Mesendoderm (in vitro differentiated cells): ENCODE measurements at regions not wholly inside any gene's neighbourhood (a gene's known extent, or its start where the extent isn't known, plus 50 kb on each side); places are given as distances from the start of the nearest gene placed in this dataset.

Experiments used
- DNase-seq: peaks from one replicate; pipeline ENCODE4 v3.0.0; 2013
- H2AK5ac ChIP-seq: 2 replicates; pipeline ENCODE4 v1.6.1; 2013; ENCODE audit warnings: low read length, inconsistent platforms
- H2BK120ac ChIP-seq: 2 replicates; pipeline ENCODE4 v1.6.1; 2013; ENCODE audit warnings: low read depth, mild to moderate bottlenecking, low read length, moderate library complexity, mixed read lengths
- H2BK15ac ChIP-seq: replicated peaks from 2 replicates; pipeline ENCODE4 v1.6.1; 2013; ENCODE audit warnings: low read depth, mild to moderate bottlenecking, moderate library complexity
- H2BK5ac ChIP-seq: 2 replicates; pipeline ENCODE4 v1.6.1; 2013; ENCODE audit warnings: low read length, inconsistent platforms
- H3K18ac ChIP-seq: 2 replicates; pipeline ENCODE4 v1.6.1; 2013; ENCODE audit warnings: mild to moderate bottlenecking, low read length, mixed read lengths
- H3K23ac ChIP-seq: one replicate; pipeline ENCODE4 v1.6.1; 2013; ENCODE audit warnings: low read length
- H3K27ac ChIP-seq: 2 replicates; pipeline ENCODE4 v1.5.1; 2013; ENCODE audit warnings: low read depth, mild to moderate bottlenecking, inconsistent platforms, low read length, moderate library complexity
- H3K27me3 ChIP-seq: 2 replicates; pipeline ENCODE4 v1.6.1; 2013; ENCODE audit warnings: low read length, control low read depth, mild to moderate bottlenecking, inconsistent platforms; ENCODE audit not compliant: insufficient read depth, poor library complexity
- H3K36me3 ChIP-seq: 2 replicates; pipeline ENCODE4 v1.6.1; 2013; ENCODE audit warnings: low read length, inconsistent platforms; ENCODE audit not compliant: control insufficient read depth, insufficient read depth
- H3K4ac ChIP-seq: one replicate; pipeline ENCODE4 v1.6.1; 2013; ENCODE audit warnings: low read depth, mild to moderate bottlenecking, low read length, moderate library complexity
- H3K4me1 ChIP-seq: 2 replicates; pipeline ENCODE4 v1.6.1; 2013; ENCODE audit warnings: low read depth, low read length, inconsistent platforms; ENCODE audit not compliant: control insufficient read depth
- H3K4me2 ChIP-seq: 2 replicates; pipeline ENCODE4 v1.6.1; 2013; ENCODE audit warnings: low read length
- H3K4me3 ChIP-seq: 2 replicates; pipeline ENCODE4 v1.5.1; 2013; ENCODE audit warnings: mild to moderate bottlenecking, low read length
- H3K56ac ChIP-seq: one replicate; pipeline ENCODE4 v1.6.1; 2013; ENCODE audit warnings: low read length
- H3K79me1 ChIP-seq: 2 replicates; pipeline ENCODE4 v1.6.1; 2013; ENCODE audit warnings: low read length, inconsistent platforms
- H3K79me2 ChIP-seq: 2 replicates; pipeline ENCODE4 v1.6.1; 2013; ENCODE audit warnings: mild to moderate bottlenecking, low read length; ENCODE audit not compliant: control insufficient read depth, insufficient read depth
- H3K9ac ChIP-seq: 2 replicates; pipeline ENCODE4 v1.6.1; 2013; ENCODE audit warnings: low read length, inconsistent platforms
- H4K5ac ChIP-seq: one replicate; pipeline ENCODE4 v1.6.1; 2013; ENCODE audit warnings: low read length
- H4K8ac ChIP-seq: one replicate; pipeline ENCODE4 v1.6.1; 2013; ENCODE audit warnings: low read depth, mild to moderate bottlenecking, control low read depth, low read length, moderate library complexity
- WGBS: extraction: QIAGEN DNeasy Blood & Tissue Kit; methylation state at CpG from one replicate; pipeline ENCODE4 v1.1.7; 2013; ENCODE audit warnings: low lambda C conversion rate, missing lambda C conversion rate; ENCODE audit not compliant: insufficient coverage; ENCODE audit errors: extremely low coverage; 5-methylcytosine and 5-hydroxymethylcytosine counted together

DNA sequence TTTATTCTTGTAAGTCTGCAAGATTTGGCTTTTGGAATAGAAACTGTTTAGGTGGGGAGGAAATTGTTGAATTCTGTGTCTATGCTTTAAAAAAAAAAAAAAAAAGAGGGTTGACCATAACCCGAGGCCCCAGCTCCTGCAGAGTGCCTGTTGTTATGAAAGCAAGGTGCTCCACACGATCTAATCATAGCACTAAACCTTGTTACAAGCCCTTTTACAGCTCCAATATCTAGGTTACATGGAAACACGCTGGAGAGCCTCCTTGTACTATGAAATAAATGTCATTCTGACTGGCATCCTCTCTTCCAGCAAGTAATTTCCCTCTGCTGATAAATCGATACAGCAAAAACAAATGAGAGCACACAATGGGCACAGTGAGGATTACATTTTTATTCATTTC, 303.1 kb upstream of the SOX5 start:
- no peak overlapping the region for H3K4ac ChIP-seq
- no peak overlapping the region for H2BK120ac ChIP-seq
- no peak overlapping the region for H3K18ac ChIP-seq
- no peaks in the 10 kb centered on the region for H3K79me2 ChIP-seq
- H3K9ac ChIP-seq: no peak overlapping the region
- H3K4me3 ChIP-seq: no peak overlapping the region
- H3K4me2 ChIP-seq: no peak overlapping the region
- H3K27me3 ChIP-seq: no peaks in the 10 kb centered on the region
- H3K23ac ChIP-seq: no peak overlapping the region
- no peak overlapping the region for H3K56ac ChIP-seq
- no peak for DNase-seq
- no peaks in the 10 kb centered on the region for H3K36me3 ChIP-seq
- H3K4me1 ChIP-seq: peaks cover 2% of the 10 kb centered on the region
- no peak overlapping the region for H4K8ac ChIP-seq
- no CpG with 5 or more reads among the region's 4 CpGs for WGBS
- no peak overlapping the region for H4K5ac ChIP-seq
- no peak overlapping the region for H3K27ac ChIP-seq
- no peak overlapping the region for H2BK5ac ChIP-seq
- no peak overlapping the region for H2AK5ac ChIP-seq
- no peak overlapping the region for H2BK15ac ChIP-seq
- no peaks in the 10 kb centered on the region for H3K79me1 ChIP-seq

DNA sequence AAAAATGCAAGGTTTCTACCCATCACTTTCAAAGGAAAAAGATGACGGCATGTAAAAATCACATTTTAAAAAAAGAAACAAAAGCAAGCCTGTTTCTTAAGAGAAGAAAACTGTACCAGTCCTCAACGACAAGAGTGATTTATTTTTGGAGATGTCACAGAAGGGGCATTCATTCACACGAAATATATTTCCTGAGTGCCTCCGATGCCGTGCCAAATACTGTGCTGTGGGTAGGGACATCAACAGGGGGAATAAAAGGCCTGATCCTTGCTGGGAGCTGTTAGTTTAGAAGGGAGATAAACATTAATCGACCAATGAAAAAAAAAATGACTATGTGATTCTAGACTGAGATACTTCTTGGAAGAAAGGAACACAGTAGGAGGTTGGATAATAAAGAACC, 297.5 kb upstream of the SOX5 start:
- no CpG with 5 or more reads among the region's 6 CpGs for WGBS
- Histone ChIP-seq H2AK5ac (no peak overlapping the region), H3K4ac (no peak overlapping the region), H3K36me3 (no peaks in the 10 kb centered on the region), H3K23ac (no peak overlapping the region), H3K4me3 (no peak overlapping the region), H4K5ac (no peak overlapping the region), H2BK120ac (no peak overlapping the region), H3K18ac (no peak overlapping the region), H3K56ac (no peak overlapping the region), H2BK5ac (no peak overlapping the region), H3K27ac (no peak overlapping the region), H3K4me2 (no peak overlapping the region), H3K27me3 (no peaks in the 10 kb centered on the region), H3K79me2 (no peaks in the 10 kb centered on the region), H3K79me1 (no peaks in the 10 kb centered on the region), H3K4me1 (no peaks in the 10 kb centered on the region), H3K9ac (no peak overlapping the region), H4K8ac (no peak overlapping the region), H2BK15ac (no peak overlapping the region)
- no peak for DNase-seq

DNA sequence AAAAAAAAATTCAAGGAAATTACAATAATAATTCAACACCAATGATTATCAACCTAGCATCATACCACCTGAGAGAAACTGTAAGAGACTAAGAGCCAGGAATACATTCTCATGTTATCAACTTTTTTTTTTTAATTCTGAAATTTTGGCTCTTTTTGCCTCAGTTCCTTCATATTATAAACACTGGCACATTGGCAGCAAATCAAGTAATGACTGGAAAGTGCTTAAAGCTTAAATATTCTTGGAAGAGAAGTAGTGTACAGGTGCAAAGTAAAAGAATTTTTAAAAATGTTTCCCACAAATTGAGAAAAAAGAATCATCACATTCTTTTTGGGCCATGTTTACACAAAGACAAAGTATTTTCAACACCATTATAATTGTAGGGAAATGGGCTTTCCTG, 296.9 kb upstream of the SOX5 start:
- Histone ChIP-seq H4K8ac (no peak overlapping the region), H2BK5ac (no peak overlapping the region), H3K27ac (no peak overlapping the region), H4K5ac (no peak overlapping the region), H3K4me2 (no peak overlapping the region), H3K4me3 (no peak overlapping the region), H3K9ac (no peak overlapping the region), H3K36me3 (no peaks in the 10 kb centered on the region), H3K27me3 (no peaks in the 10 kb centered on the region), H2BK120ac (no peak overlapping the region), H3K79me2 (no peaks in the 10 kb centered on the region), H3K79me1 (no peaks in the 10 kb centered on the region), H2BK15ac (no peak overlapping the region), H2AK5ac (no peak overlapping the region), H3K56ac (no peak overlapping the region), H3K4me1 (no peaks in the 10 kb centered on the region), H3K23ac (no peak overlapping the region), H3K18ac (no peak overlapping the region), H3K4ac (no peak overlapping the region)
- no peak for DNase-seq

DNA sequence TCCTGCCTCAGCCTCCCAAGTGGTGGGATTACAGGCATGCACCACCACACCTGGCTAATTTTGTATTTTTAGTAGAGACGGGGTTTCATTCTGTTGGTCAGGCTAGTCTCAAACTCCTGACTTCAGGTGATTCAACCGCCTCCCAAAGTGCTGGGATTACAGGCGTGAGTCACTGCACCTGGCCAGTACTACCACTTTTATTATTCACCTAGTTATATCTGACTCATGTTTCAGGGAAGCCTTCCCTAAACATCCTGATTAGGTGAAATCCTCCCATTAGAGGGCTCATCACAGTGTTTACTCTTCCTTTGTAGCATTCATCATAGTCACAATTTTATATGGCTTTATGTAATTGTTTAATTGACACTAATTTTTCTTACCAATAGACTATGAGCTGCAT, 295.3 kb upstream of the SOX5 start:
- Histone ChIP-seq H3K4me3 (no peak overlapping the region), H3K23ac (no peak overlapping the region), H2AK5ac (no peak overlapping the region), H3K4ac (no peak overlapping the region), H3K79me2 (no peaks in the 10 kb centered on the region), H4K5ac (no peak overlapping the region), H4K8ac (no peak overlapping the region), H2BK120ac (no peak overlapping the region), H3K79me1 (no peaks in the 10 kb centered on the region), H3K56ac (no peak overlapping the region), H3K18ac (no peak overlapping the region), H3K9ac (no peak overlapping the region), H3K27ac (no peak overlapping the region), H2BK5ac (no peak overlapping the region), H3K36me3 (no peaks in the 10 kb centered on the region), H3K27me3 (no peaks in the 10 kb centered on the region), H3K4me1 (no peaks in the 10 kb centered on the region), H2BK15ac (no peak overlapping the region), H3K4me2 (no peak overlapping the region)
- peak; percentile 39 for DNase-seq
- WGBS: no CpG with 5 or more reads among the region's 3 CpGs

DNA sequence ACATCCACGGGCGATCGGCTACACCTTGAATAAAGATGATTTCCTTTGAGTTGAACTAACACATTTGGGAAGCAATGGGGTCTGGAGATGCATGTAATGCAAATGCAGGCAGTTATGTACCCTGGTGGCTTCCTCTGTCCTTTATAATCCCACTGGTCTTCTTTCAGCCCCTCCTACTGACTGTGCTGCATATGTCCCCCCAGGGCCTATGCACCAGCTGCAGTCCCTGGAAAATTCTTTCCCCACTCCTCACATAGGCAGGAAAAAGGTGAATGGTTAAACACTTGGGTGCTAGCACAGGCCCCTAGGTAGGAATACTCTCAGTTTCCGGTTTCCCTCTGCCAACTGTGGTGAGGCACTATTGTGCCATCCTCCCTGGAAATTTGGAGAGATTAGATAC, 294.8 kb upstream of the SOX5 start:
- no peaks in the 10 kb centered on the region for H3K79me2 ChIP-seq
- H2BK5ac ChIP-seq: no peak overlapping the region
- no peak overlapping the region for H3K9ac ChIP-seq
- H3K56ac ChIP-seq: no peak overlapping the region
- H2AK5ac ChIP-seq: no peak overlapping the region
- WGBS: no CpG with 5 or more reads among the region's 4 CpGs
- no peaks in the 10 kb centered on the region for H3K27me3 ChIP-seq
- no peak overlapping the region for H3K23ac ChIP-seq
- no peak overlapping the region for H2BK15ac ChIP-seq
- no peak overlapping the region for H3K4ac ChIP-seq
- H3K27ac ChIP-seq: no peak overlapping the region
- no peaks in the 10 kb centered on the region for H3K79me1 ChIP-seq
- H4K8ac ChIP-seq: no peak overlapping the region
- no peak overlapping the region for H3K18ac ChIP-seq
- H2BK120ac ChIP-seq: no peak overlapping the region
- H3K4me1 ChIP-seq: no peaks in the 10 kb centered on the region
- H3K4me2 ChIP-seq: no peak overlapping the region
- H4K5ac ChIP-seq: no peak overlapping the region
- H3K36me3 ChIP-seq: no peaks in the 10 kb centered on the region
- no peak for DNase-seq
- H3K4me3 ChIP-seq: no peak overlapping the region

DNA sequence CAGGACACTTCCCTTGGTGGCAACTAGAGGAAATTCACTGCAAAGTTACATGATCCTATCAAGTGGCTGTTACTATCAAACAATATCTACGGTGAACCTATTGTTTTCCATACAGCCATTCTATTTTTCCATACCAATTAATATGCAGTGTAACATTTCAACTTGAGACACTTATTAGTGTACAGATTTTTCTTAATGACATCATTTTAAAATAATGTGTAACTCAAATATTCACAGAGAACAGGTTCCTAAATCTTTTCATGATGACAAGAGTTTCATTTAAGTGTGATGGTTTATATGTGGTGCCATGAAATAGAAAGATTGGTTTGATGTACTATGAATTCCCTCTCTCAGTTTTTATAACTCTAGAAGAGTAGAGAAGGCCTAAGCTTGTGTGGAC, 291.2 kb upstream of the SOX5 start:
- Histone ChIP-seq H3K4me3 (no peak overlapping the region), H3K36me3 (no peaks in the 10 kb centered on the region), H4K8ac (no peak overlapping the region), H4K5ac (no peak overlapping the region), H2BK15ac (no peak overlapping the region), H3K27ac (no peak overlapping the region), H3K79me1 (no peaks in the 10 kb centered on the region), H2BK5ac (no peak overlapping the region), H2BK120ac (no peak overlapping the region), H2AK5ac (no peak overlapping the region), H3K9ac (no peak overlapping the region), H3K79me2 (no peaks in the 10 kb centered on the region), H3K18ac (no peak overlapping the region), H3K27me3 (no peaks in the 10 kb centered on the region), H3K4me2 (no peak overlapping the region), H3K23ac (no peak overlapping the region), H3K4ac (no peak overlapping the region), H3K56ac (no peak overlapping the region), H3K4me1 (no peaks in the 10 kb centered on the region)
- no peak for DNase-seq
- WGBS: no CpG with 5 or more reads among the region's 1 CpG
